HG02973 (cell line): ENCODE measurements at regions not wholly inside any gene's neighbourhood (a gene's known extent, or its start where the extent isn't known, plus 50 kb on each side); places are given as distances from the start of the nearest gene placed in this dataset.

Experiments
- ATAC-seq: cut with Tn5 transposase; IDR thresholded peaks from one replicate; pipeline ENCODE4 v1.9.1; 2021; ENCODE audit warnings: moderate library complexity; ENCODE audit not compliant: unreplicated experiment

- no peak for ATAC-seq
These were observed 148.9 kb downstream of the CEBPB start for GRCh38 chr20:50339466-50339901.

- no peak for ATAC-seq
These were observed 149.9 kb downstream of the CEBPB start for GRCh38 chr20:50340541-50340940.

- no peak for ATAC-seq
These were observed 150.4 kb downstream of the CEBPB start for GRCh38 chr20:50341050-50341449.

- ATAC-seq = no peak
These were observed 151.4 kb downstream of the CEBPB start for GRCh38 chr20:50341880-50342637.

- no peak for ATAC-seq
These were observed 152.0 kb downstream of the CEBPB start for GRCh38 chr20:50342638-50343102.

GRCh38 chr20:50343125-50343489 is 152.5 kb downstream of the CEBPB start:
- no peak for ATAC-seq

- ATAC-seq = no peak
These were observed 153.0 kb downstream of the CEBPB start for GRCh38 chr20:50343490-50344179.

GRCh38 chr20:50344232-50345071 is 153.8 kb downstream of the CEBPB start:
- ATAC-seq = no peak

GRCh38 chr20:50345712-50346373 is 155.2 kb downstream of the CEBPB start:
- no peak for ATAC-seq

- ATAC-seq = no peak
These were observed 156.0 kb downstream of the CEBPB start for GRCh38 chr20:50346374-50347283.

- ATAC-seq = no peak
These were observed 156.8 kb downstream of the CEBPB start for GRCh38 chr20:50347284-50348063.

- ATAC-seq = no peak
These were observed 157.5 kb downstream of the CEBPB start for GRCh38 chr20:50348096-50348495.

- no peak for ATAC-seq
These were observed 159.5 kb upstream of the PTPN1 start for GRCh38 chr20:50350510-50351249.

- ATAC-seq = no peak
These were observed 158.6 kb upstream of the PTPN1 start for GRCh38 chr20:50351541-50351940.

- ATAC-seq = no peak
These were observed 156.8 kb upstream of the PTPN1 start for GRCh38 chr20:50353289-50353961.

GRCh38 chr20:50354721-50355589 is 155.2 kb upstream of the PTPN1 start:
- ATAC-seq = no peak
